ENCODE measurements at regions not wholly inside any gene's neighbourhood (a gene's known extent, or its start where the extent isn't known, plus 50 kb on each side); places are given as distances from the start of the nearest gene placed in this dataset.

DNA sequence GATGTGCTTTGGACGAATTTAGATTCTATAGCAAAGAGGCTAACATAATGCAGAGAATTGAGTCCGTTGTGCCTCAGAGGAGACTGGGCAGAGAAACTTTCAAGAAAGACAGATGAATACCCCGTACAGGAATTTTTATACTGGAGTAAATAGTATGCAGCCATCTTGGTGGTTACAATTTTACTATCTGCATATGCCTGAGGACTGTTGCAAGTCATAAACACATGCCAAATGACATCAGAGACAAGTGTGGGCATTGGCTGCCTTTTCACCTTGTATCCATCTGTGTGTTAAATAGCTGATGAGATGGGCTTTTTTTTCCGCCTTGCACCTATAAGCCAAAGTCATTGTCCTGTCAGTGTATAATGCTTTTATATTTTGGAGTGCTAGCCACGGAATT lies 267.5 kb upstream of the SP4 start:
- DNase-seq: no peak

DNA sequence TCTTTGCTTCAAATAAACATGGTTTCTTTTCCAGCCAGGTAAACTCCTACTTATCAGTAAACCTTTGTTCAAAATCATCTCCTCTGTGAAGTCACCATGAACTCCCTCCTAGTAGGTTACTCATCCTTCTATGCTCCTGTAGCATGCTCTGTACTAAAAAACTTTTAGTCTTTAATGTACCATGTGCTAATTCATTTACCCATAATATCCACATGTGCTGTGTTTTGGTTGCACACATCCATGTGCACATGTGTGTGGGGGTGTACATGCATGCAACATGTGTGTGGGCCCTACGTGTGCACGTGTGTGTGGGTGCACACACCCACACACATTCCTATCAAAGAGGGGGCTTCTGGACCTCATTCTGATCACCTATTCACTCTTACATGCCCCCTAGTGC lies 259.9 kb upstream of the SP4 start:
- no peak for DNase-seq

GRCh38 chr7:21169667-21170580 lies 258.0 kb upstream of the SP4 start:
- no peak for DNase-seq

DNA sequence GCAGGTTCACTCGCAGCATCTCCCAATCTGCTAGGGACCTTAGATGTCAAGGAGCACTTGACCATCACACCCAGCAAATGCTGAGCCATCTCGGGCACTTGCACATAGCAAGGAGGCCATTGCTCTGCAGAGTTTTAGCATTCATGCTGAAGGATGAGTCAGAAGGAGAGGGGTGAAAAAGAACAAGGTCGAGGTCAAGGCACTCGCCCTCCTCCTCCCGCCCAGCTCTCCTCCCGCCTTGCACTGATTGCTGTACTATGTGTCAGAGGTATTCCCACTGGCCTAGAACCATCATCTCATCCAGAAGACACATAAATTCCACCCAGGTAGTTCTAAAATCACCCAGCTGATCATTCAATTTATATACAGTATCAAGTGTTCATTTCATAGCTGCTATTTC lies 255.1 kb upstream of the SP4 start:
- DNase-seq: no peak

GRCh38 chr7:21173436-21173835 lies 254.4 kb upstream of the SP4 start:
- DNase-seq: no peak

- DNase-seq: no peak
These were observed 252.2 kb upstream of the SP4 start for GRCh38 chr7:21175714-21176113.

- no peak for DNase-seq
These were observed 242.8 kb upstream of the SP4 start for GRCh38 chr7:21184942-21185652.

DNA sequence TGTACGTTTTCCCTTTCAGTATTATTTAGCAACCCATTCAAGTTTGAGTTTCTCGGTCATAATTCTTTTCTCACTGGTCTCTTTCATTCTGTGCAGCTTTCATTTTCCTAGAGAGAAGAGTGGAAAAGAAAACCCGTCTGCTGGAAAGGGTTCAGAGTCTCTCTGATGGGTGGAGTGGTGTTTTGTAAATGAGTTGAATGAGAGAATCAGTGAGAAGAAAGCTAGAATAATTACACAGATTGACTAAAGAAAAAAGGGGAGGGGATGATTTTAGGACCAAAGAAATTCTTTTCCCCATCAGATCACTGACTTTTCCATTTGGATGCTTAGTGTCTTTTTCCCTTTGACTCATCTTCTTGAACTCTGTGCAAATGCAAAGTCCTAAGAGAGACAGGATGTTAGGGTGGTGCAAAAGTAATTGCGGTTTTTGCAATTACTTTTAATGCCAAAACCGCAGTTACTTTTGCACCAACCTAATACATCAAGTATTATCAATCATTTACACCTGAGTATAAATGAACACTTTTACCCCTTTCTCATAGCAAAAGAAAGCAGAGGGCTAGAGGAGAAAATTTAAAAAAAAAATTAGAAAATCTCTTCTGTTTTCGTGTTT lies 242.1 kb upstream of the SP4 start:
- no peak for DNase-seq

- no peak for DNase-seq
These were observed 236.4 kb upstream of the SP4 start for GRCh38 chr7:21191321-21192073.

DNA sequence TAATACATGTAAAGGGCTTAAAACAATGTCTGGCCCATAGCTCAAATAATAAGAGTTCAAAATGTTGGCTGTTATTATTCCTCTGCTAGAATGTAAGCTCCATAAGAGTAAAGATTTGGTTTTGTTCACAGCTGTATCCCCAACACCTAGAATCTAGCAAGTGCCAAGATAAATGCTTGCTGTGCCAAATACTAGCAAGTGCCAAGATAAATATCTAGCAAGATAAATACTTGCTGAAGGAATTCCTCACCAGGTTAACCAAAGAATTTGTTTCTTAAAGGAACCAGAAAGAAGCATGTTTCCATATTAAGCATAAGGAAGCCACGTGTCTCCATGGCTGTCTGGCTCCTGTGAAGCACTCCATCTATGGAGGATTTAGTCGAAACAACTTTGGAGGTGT lies 235.2 kb upstream of the SP4 start:
- no peak for DNase-seq

GRCh38 chr7:21193895-21194294 lies 234.0 kb upstream of the SP4 start:
- no peak for DNase-seq

DNA sequence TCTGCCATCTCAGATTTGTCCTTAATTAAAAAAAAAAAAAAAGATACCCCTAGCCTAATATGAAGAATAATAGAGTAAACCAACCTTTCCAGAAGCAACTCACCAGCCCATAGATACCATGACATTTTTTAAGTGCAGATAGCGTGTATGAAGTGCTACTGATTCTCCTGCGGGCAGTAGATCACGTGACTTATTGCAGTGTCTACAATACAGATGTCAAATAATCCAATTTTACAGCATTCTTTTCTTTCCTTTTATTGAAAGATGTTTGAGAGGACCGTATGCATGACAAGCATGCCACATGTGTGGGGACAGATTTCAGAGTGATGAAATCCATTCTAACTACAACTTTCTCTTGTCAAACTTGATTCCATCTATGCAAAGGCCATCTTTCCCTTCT lies 232.9 kb upstream of the SP4 start:
- no peak for DNase-seq

GRCh38 chr7:21198921-21199320 lies 229.0 kb upstream of the SP4 start:
- DNase-seq: no peak

- DNase-seq: no peak
These were observed 227.4 kb upstream of the SP4 start for GRCh38 chr7:21200503-21200902.

GRCh38 chr7:21214657-21215056 lies 213.2 kb upstream of the SP4 start:
- DNase-seq: no peak

DNA sequence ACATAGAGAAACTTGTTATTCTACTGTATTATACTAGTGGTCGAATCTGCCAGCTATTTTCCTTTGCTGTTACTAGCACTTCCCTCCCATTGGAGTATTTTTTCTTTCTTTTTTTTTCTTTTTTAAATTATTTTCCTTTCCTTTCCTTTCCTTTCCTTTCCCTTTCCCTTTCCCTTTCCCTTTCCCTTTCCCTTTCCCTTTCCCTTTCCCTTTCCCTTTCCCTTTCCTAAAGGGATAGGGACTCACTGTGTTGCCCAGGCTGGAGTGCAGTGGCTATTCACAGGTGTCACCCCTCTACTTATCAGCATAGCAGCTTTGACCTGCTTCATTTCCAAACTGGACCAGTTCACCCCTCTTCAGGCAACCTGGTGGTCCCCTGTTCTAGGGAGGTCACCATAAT lies 212.6 kb upstream of the SP4 start:
- DNase-seq: no peak

DNA sequence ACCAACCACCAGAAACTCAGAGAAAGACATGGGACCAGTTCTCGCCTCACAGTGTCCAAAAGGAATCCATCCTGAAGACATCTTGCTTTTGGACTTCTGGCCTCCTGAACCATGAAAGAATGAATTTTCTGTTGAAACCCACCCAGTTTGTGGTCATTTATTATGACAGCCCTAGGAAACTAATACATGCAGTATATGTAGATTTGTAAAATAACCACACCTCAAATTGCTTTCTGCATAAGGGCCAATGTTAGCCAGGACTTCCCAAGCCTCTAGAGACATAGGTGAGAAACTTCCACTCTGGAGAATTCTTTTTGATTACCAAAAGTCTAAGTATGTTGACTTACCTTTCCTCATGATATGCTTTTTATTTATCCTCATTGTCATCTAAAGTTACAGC lies 210.5 kb upstream of the SP4 start:
- DNase-seq: no peak

GRCh38 chr7:21218155-21218554 lies 209.7 kb upstream of the SP4 start:
- no peak for DNase-seq

- DNase-seq: no peak
These were observed 206.8 kb upstream of the SP4 start for GRCh38 chr7:21221130-21221529.

- DNase-seq: no peak
These were observed 189.3 kb upstream of the SP4 start for GRCh38 chr7:21238400-21239116.

DNA sequence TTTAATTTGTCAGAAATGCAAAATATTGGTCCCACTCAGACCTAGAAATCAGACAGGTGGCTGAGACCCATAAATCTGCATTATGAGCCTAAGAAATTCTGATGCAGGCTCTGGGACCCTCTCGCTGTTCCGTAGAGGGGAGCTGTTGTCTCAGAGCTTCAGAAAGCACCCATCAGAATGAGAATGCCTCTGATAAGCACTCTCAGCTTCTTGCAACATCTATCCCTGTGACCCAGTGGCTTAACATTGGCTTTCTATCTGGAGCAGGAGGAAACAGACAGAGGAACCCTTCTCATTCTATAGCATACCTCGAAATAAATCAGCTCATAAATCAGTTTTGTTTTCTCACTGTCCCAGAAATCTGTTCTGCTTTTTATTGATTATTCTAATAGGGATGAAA lies 184.6 kb upstream of the SP4 start:
- no peak for DNase-seq

DNA sequence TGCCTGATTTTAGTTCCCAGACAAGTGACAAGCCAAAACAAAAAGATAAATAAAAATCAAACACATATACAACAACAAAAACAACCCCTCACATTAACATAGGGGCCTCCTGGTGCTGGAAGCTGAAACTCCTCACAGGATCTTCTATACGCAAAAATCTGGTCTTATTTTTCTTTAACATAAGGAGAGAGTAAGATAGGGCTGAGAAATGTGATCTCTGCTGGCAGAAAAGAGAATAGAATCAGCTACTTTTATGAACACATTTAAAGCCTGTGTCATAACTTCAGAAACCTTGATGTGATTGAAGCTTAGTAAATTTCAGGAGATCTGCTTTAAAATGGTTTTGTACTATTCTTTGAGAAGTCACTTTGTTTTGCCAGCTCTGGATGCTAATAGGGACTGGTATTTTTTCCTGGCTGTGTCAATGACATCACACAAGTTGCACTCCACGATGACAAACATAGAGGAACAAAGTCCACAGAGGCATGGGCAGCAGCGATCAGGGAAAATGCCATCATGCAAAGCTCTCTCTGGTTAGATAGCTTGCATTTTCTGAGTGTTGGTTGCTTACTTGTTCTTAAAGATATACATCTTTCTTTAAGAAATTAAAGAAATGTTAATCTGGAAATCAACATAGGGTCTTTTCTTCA lies 176.6 kb upstream of the SP4 start:
- no peak for DNase-seq
